HG03196 (cell line): ENCODE measurements at regions not wholly inside any gene's neighbourhood (a gene's known extent, or its start where the extent isn't known, plus 50 kb on each side); places are given as distances from the start of the nearest gene placed in this dataset.
"Not testable (repeated sequence)": the region's sequence is repeated elsewhere in the genome, so short reads cannot be mapped to it uniquely, and the experiment has no call there.

Experiments used
- ATAC-seq: cut with Tn5 transposase; IDR thresholded peaks from one replicate; pipeline ENCODE4 v1.9.1; 2021; ENCODE audit not compliant: unreplicated experiment

DNA sequence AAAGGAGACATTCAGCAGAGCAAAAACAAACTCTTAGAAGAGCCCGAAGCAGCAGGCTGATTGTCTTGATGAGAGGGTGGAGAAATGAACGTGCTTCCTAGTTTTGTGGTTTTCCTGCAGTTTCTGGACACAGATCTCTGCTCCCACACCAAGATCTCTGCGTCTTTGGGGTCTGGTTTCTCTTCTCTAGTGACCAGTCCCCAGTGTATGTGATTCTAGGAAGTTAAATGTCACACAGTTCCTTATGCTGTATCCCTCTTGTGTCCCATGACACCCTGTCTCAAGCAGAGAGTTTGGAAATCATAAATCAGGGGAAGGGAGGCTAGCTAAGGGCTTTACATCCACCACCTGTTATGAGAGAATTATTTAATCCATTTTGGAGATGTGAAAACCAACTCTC, 55.4 kb upstream of the KLF14 start:
- ATAC-seq, result no peak

DNA sequence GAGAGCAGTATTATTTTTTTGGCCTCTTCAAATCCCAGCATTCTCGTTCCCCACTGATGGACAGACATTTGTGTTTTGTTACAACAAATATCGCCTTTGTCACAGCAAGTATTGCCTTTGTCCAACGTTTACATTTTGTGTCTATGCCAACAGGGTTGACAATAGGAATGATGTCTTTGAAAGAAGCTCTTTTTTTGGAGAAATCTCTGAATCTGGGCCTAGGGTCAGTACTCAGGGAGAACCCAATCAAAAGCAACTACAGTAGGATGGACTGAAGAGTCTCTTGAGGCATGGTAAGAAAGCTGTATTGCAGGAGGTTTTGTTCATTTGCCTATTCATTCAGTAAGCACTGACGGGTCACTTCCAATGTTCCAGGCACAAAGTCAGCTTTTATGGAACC, 57.7 kb upstream of the KLF14 start:
- no peak for ATAC-seq

DNA sequence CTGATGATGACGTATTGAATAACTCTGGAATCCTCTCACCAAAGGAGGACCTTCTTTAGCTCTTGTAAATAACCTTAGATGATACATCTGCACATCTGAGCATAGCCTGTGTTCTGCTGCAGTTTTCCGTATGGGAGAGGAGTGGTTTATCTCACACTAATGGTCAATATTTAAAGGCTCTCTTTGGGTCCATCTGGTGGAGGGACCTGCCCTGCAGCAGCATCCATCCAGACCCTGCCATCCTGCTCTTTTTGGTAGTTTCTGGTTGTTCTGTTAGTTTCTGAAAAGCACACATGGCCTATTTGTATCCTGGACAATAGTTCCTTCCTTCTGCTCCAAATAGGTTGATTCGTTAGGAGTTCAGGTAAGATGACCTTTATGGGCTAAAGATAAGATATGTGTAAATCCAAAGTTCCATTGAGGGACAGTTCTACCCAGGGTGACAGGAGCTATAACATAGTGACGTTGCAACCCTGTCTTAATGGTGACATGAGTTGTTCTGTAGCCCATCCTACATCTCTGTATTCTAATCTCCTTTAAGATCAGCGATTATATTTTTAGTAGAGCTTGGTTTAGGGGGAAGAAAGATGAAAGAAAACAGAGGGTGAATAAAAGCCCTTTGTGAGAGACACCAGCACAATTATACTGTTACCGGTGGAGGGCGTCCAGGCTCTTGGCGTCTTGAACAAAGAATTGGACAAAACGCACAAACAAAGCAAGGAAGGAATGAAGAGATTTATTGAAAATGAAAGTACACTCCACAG, 60.0 kb upstream of the KLF14 start:
- ATAC-seq, result no peak

DNA sequence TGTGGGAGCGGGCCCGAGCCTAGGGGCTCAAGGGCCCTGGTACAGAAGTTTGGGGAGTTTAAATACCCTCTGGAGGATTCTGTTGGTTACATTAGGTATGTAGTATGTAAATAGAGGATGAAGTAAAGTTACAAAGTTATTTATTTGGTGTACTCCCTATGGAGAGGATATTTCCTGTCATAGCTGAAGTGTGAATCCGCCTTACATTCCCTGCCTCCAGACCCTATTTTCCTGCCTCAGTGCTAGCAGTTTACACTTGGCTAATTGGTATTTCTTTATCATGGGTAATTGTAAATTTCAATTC, 60.6 kb upstream of the KLF14 start:
- no peak for ATAC-seq

DNA sequence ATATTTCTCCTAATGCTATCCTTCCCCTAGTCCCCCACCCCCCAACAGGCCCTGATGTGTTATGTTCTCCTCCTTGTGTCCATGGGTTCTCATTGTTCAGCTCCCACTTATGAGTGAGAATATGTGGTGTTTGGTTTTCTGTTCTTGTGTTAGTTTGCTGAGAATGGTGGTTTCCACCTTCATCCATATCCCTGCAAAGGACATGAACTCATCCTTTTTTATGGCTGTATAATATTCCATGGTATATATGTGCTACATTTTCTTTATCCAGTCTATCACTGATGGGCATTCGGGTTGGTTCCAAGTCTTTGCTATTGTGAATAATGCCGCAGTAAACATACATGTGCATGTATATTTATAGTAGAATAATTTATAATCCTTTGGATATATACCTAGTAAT, 62.4 kb upstream of the KLF14 start:
- not testable (repeated sequence) for ATAC-seq

DNA sequence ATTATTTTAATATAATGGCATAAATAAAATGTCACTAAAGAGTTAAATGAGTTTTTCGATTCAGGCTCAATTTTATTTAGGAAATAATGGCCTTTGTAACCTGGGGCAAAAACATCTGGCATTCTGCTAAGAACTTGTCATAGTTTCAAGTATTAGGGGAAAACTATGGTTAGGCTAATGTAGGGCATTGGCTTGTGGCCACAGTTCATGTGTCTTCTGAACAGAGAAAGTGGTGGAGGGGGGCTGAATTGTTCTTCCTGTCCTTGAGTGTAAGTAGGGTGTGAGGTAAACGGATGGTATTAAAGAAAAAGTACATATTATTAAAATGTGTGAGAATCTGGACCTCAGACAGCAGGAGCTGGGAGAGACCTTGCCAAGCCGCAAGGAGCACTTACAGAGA, 69.1 kb upstream of the KLF14 start:
- no peak for ATAC-seq

DNA sequence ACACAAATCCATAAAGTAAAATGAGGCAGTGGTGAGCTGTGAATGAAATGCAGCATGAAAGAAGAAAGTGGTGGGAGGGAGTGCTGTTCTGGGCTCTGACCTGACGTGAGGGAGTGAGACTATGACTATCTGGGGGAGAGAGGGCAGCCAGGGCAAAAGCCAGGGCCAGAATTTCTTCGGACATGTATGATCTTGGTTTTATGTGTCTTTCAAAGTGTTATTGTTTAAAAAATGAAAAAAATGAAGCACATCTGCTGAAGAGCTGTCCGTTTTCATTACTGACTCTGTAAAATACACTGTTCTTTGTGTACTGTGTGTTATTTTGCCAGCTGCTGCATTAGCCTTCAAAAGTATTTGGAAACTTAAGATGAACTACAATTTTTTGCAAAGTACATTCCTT, 70.2 kb upstream of the KLF14 start:
- no peak for ATAC-seq

DNA sequence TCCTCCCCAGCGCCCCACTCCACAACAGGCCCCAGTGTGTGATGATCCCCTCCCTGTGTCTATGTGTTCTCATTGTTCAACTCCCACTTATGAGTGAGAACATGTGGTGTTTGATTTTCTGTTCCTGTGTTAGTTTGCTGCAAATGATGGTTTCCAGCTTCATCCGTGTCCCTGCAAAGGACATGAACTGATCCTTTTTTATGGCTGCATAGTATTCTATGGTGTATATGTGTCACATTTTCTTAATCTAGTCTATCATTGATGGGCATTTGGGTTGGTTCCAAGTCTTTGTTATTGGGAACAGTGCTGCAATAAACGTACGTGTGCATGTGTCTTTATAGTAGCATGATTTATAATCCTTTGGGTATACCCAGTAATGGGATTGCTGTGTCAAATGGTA, 78.8 kb upstream of the KLF14 start:
- not testable (repeated sequence) for ATAC-seq

DNA sequence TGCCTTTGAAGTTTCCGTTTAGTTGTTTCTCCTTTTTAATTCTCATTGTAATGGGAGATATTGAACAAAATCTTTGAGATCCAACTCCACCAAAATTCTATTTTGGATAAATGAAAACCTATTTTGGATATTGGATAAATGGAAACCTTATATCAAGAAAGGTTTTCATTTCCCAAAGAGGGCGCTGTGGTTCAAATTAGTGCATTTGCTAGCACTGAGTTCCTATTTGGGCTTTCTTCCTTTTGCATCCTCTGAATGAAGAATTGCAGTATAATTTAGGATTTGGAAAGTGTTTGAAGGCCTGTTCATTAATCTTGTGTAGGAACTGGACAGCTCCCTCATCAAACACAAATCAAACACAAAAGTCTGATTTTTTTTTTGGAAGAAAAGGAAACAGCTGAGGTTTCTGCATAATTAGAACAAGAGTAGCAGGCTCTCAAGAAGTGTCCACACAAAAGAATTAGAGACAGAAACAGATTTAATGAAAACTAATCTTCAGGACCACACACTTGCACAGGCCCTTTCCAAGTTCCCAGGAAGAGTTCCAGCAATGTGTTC, 80.8 kb upstream of the KLF14 start:
- ATAC-seq, result no peak

DNA sequence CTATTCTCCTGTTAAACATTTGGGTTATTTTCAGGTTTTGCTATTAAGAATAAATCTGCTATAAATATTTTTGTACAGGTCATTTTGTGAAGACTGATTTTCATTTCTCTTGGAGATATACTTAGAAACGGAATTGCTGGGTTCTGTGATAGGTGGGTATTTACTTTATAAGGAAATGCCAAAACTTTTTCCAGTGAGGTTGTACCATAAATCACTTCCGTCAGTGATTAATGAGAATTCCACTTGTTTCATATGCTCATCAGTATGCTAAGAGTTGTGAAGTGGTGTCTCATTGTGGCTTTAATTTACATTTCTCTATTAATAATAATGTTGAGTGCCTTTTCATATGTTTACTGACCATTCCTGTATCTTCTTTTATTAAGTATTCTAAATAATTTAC, 84.0 kb upstream of the KLF14 start:
- ATAC-seq, result no peak

DNA sequence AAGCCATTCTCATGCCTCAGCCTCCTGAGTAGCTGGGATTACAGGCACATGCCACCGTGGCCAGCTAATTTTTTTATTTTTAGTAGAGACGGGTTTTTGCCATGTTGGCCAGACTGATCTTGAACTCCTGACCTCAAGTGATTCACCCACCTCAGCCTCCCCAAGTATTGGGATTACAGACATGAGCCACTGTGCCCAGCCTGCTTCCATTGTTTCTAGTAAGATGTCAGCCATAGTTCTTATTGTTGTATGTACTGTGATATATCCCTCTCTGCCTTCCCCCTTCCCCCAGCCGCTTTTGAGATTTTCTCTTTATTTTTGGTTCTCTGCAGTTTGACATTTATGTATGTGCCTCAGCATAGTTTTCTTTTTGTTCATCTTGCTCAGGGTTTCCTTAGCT, 87.9 kb upstream of the KLF14 start:
- no peak for ATAC-seq

DNA sequence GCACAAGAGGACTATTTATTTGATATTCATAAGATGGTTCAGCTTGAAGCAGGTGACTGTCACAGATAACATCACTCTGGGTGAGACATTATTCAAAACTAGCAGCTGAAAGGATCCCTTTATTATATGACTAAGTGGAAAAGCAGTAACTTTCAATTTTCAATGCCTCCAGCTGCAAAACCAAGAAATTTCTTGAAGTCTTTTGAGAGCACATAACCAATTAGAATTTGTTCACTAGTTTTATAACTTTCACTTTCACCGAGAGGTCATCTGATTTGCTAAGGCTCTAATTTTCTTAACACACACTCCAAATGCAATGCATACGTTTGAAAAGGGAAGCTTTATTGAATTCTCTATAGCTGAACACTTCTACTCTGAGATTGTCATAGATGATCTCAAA, 88.6 kb upstream of the KLF14 start:
- no peak for ATAC-seq

DNA sequence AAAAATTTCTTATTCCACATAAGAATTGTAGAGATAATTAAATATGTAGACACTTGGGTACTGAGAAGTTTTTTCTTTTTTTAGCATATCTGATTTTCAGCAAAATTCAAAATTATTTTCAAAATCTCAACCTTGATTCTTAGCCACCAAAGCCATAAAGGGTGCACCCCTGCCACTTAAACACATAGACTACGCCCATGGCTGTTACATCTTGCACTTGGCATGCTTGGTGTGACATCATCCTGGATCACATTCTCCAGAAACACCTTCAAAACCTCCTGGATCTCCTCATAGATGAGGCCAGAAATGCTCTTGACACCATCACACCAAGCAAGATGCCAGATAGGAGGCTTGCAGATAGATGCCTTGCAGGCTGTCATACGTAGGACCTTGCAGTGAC, 89.1 kb upstream of the KLF14 start:
- no peak for ATAC-seq

DNA sequence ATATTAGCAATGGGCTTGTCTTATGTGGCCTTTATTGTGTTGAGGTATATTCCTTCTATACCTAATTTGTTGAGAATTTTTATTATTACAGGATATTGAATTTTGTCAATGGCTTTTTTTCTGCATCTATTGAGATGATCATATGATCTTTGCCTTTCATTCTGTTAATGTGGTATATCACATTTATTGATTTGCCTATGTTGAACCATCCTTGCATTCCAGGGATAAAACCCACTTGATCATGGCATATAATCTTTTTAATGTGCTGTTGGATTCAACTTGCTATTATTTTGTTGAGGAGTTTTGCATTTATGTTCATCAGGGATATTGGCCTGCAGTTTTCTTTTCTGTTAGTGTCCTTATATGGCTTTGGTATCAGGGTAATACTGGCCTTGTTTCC, 91.8 kb upstream of the KLF14 start:
- ATAC-seq, result no peak

DNA sequence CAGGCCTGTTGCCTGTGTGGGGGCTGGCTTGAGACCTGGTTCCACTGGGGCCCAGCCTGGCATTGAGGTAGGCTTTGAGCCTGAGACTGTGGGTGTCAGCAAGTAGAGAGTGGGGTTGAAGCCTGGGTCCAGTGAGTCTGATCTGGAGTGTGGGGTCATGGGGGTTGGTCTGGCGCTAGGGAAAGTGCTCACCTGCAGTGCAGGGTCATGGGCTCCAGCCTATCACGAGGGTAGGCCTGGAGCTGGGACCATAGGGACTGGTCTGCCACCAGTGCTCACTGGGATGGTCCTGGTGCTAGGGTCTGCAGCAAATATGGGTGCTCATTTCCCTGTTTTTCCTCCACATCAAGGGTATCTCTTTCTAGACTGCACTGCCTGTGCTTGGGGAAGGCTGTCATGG, 95.4 kb upstream of the KLF14 start:
- no peak for ATAC-seq

DNA sequence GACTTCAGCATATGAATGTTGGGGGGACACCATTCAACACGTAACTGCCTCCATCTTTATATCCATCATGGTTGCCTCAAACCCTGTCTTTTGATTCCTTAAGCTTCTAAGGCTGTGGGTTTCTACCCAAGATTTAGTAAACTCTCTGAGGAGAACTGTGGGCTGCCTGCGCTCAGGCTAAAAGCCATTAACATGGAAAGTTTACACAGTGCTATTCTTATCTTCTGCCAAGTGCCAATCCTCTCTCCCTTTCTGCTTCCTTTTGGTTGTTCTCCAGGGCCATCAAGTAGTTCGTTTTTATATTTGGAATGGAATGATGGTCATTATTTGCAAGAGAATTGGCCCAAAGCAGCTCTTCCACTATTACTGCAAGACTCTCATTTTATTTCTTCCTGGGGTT, 97.3 kb upstream of the KLF14 start:
- ATAC-seq, result no peak

DNA sequence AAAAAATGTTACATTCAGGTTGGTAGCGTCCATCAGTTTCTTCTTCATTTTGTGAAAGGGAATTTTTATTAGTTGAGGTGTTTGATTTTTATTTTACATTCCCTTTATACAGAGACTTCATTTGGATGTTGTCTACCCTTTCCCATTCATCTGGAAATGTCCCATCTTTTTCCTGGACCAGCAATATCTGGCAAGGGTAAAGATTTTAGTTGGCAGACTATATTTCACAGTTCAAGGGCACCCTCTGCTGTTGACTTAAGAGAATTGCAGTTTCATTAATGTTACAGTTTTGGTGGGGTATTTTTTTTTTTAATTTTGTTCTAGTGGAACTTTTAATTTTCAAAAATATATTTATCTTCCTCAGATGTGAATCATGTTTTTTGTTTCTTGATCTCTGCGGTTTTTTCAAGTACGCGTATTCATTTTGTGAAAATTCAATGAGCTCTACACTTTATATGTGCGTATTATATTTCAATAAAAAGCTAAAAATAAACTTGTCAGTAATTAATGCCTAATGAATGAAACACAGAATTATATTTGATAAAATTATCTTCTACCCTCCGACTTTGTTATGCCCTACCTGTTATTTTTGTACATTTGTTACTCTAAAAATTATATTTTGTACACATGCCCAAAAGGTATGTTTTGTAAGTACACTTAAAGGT, 97.9 kb upstream of the KLF14 start:
- ATAC-seq, result no peak

DNA sequence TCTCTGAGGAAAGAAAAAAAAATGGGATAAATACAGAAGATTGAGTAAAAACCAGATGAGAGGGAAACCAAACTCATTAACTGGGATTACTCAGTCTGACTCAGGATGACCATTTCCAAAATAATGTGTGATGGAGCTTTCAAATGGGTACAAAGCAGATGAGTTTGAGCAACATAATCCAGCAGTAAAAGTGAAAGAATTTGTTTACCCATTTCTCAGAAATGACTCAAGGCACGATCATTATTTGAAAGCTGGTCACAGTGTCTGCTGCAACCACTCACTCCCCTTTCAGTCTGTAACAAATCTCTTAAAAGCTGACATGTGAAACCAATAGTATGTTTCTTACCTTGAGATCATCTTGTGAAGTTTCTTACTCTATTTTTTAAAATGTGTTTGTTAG, 104.7 kb upstream of the KLF14 start:
- ATAC-seq, result no peak

DNA sequence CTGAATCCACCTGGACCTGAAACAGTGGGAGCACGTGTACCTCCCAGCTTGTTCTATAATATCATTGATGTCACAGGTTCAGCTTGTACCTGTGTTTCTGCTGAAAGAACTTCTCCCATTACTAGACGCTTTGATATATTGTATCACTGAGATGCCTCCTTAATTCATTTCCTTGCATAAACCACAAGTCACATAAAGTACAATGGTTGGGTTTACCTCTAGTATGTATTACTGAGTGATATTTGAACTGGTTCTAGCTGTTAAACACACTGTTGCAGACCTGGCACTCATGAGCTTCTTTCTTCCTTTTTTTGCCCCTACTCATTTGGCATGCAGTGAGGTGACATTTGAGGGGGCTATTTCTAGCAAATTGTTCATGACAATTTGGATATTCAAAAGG, 106.6 kb upstream of the KLF14 start:
- ATAC-seq, result no peak

DNA sequence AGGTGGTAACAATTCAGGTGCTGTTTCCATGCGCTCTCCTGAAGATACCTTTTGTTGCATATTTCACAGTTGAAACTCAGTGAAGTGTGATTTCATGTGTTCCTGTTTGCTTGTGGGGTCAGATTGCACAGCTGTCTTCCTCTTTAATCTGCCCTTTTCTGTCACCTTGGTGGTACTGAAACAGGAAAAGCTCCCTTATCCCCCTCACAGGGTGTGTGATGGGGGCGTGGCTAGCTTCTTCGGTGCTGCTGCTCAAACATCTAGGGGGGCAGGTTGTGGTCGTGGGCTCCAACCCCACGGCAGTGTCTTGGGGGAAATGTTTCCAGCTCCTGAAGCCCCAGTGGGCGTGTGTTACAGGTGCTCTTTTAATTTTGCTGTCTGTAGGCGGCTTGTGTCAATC, 107.4 kb upstream of the KLF14 start:
- no peak for ATAC-seq

DNA sequence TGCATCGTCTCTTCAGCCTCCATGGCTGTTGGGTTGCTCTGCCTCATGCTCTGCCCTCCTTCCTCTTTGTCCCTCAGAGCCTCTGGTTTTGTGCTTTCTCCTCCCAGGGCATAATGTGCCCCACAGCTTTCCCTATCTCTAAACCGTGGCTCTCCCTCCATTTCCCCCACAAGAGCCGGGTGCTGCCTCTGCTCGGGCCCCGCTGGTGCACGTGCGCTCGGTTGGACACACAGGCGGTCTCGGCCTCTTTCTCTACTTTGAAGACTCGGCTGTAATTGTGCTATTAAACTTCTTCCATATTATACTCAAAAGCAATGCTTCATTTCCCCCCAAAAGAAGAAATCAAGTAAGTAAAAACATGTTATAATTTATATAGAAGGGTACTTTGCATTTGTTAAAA, 109.7 kb upstream of the KLF14 start:
- no peak for ATAC-seq

DNA sequence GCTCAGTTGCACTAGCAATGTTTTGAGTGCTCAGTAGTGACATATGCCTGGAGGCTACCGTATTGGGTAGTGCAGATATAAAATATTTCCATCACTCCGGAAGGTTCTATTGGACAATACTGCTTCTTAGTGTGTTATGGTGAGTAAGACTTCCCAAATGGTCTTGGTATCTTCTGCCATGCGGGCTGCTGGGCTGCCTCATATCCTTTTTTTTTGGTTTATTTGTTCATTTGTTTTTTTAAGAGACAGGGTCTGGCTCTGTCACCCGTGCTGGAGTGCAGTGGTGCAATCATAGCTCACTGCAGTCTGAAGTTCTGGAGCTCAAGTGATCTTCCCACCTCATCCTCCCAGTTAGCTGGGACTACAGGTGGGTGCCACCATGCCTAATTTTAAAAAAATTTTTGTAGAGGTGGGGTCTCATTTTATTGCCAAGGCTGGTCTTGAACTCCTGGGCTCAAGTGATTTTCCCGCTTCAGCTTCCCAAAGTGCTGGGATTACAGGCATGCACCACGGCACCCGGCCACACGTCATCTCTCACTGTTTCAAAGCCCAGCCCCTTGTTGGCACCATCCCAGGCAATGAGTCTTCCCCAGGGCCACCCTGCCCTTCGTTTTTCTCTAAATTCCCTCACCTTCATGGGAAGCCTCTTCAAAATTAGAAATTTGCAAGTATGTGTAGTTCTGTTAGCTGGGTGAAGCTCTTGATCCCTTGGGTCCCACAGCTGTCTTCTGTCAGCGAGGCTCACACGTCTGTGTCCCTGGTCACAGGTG, 111.0 kb upstream of the KLF14 start:
- ATAC-seq, result no peak
